Mesenchymal stem cell (in vitro differentiated cells and primary cell): ENCODE measurements at regions not wholly inside any gene's neighbourhood (a gene's known extent, or its start where the extent isn't known, plus 50 kb on each side); places are given as distances from the start of the nearest gene placed in this dataset.

ENCODE experiments used
- DNase-seq: peaks from one replicate; pipeline ENCODE4 v3.0.0-alpha.2; 2013
- H2AFZ ChIP-seq: one replicate; pipeline ENCODE4 v1.6.1; 2013; ENCODE audit warnings: low read depth, mild to moderate bottlenecking, control low read depth, inconsistent platforms, low read length, moderate library complexity
- H2AK5ac ChIP-seq: 2 replicates; pipeline ENCODE4 v1.6.1; 2013; ENCODE audit warnings: low read length, moderate library complexity, mild to moderate bottlenecking, inconsistent platforms; ENCODE audit not compliant: severe bottlenecking
- H2BK120ac ChIP-seq: one replicate; pipeline ENCODE4 v1.6.1; 2013; ENCODE audit warnings: low read depth, mild to moderate bottlenecking, inconsistent platforms, low read length, moderate library complexity
- H2BK12ac ChIP-seq, 2 experiments: one replicate each; pipeline ENCODE4 v1.6.1; 2013; ENCODE audit warnings: inconsistent platforms in 2 of 2, low read length in 2 of 2, mild to moderate bottlenecking in 2 of 2, moderate library complexity in 2 of 2, control low read depth in 1 of 2
- H2BK15ac ChIP-seq: one replicate; pipeline ENCODE4 v1.6.1; 2013; ENCODE audit warnings: mild to moderate bottlenecking, low read depth, inconsistent platforms; ENCODE audit not compliant: poor library complexity, severe bottlenecking
- H2BK5ac ChIP-seq: 2 replicates; pipeline ENCODE4 v1.6.1; 2013; ENCODE audit warnings: low read depth, mild to moderate bottlenecking, low read length, control low read depth, inconsistent platforms; ENCODE audit not compliant: poor library complexity, severe bottlenecking
- H3K14ac ChIP-seq, 2 experiments: one replicate each; pipeline ENCODE4 v1.6.1; 2013; ENCODE audit warnings: inconsistent platforms in 2 of 2, low read length in 2 of 2, control low read depth in 1 of 2, mild to moderate bottlenecking in 1 of 2, moderate library complexity in 1 of 2
- H3K18ac ChIP-seq, 2 experiments: one replicate each; pipeline ENCODE4 v1.6.1; 2013; ENCODE audit warnings: inconsistent platforms in 2 of 2, low read length in 2 of 2, control low read depth in 1 of 2, low read depth in 1 of 2, mild to moderate bottlenecking in 1 of 2
- H3K23ac ChIP-seq, 2 experiments: one replicate each; pipeline ENCODE4 v1.6.1; 2013; ENCODE audit warnings: inconsistent platforms in 2 of 2, low read length in 2 of 2, mild to moderate bottlenecking in 2 of 2, moderate library complexity in 2 of 2, control low read depth in 1 of 2
- H3K27ac ChIP-seq: 2 replicates; pipeline ENCODE4 v1.5.1; 2013; ENCODE audit warnings: mild to moderate bottlenecking, moderate library complexity, low read length, control low read depth, inconsistent platforms; ENCODE audit not compliant: poor library complexity, severe bottlenecking
- H3K27me3 ChIP-seq, 2 experiments: 2 replicates each; pipeline versions ENCODE4 v1.6.1 to v1.7.0; 2013; ENCODE audit warnings: low read length in 2 of 2, mild to moderate bottlenecking in 2 of 2, moderate library complexity in 2 of 2, control low read depth in 1 of 2, inconsistent platforms in 1 of 2; ENCODE audit not compliant: control insufficient read depth in 1 of 2, insufficient read depth in 1 of 2
- H3K36me3 ChIP-seq, 2 experiments: 2 replicates each; pipeline versions ENCODE4 v1.6.1 to v1.7.0; 2013; ENCODE audit warnings: low read length in 2 of 2, control low read depth in 1 of 2, inconsistent platforms in 1 of 2, low read depth in 1 of 2, mild to moderate bottlenecking in 1 of 2; ENCODE audit not compliant: insufficient read depth in 2 of 2, control insufficient read depth in 1 of 2
- H3K4ac ChIP-seq, 2 experiments: one replicate each; pipeline ENCODE4 v1.6.1; 2013; ENCODE audit warnings: inconsistent platforms in 2 of 2, low read length in 2 of 2, mild to moderate bottlenecking in 2 of 2, moderate library complexity in 2 of 2, control low read depth in 1 of 2, low read depth in 1 of 2
- H3K4me1 ChIP-seq: 2 replicates; pipeline ENCODE4 v1.6.1; 2013; ENCODE audit warnings: low read depth, low read length, control low read depth; ENCODE audit not compliant: control insufficient read depth, insufficient read depth
- H3K4me2 ChIP-seq: 2 replicates; pipeline ENCODE4 v1.6.1; 2013; ENCODE audit warnings: low read length, mild to moderate bottlenecking, inconsistent platforms; ENCODE audit not compliant: poor library complexity, severe bottlenecking
- H3K4me3 ChIP-seq, 2 experiments: 2 replicates each; pipeline versions ENCODE4 v1.5.1 to v1.7.0; 2013; ENCODE audit warnings: low read length in 2 of 2, mild to moderate bottlenecking in 2 of 2, control low read depth in 1 of 2, low read depth in 1 of 2; ENCODE audit not compliant: insufficient read depth in 1 of 2
- H3K79me1 ChIP-seq: replicated peaks from 2 replicates; pipeline ENCODE4 v1.6.1; 2013; ENCODE audit warnings: mild to moderate bottlenecking, control low read depth, low read length, inconsistent platforms; ENCODE audit not compliant: poor library complexity, severe bottlenecking
- H3K9ac ChIP-seq: 2 replicates; pipeline ENCODE4 v1.7.0; 2013; ENCODE audit warnings: mild to moderate bottlenecking, low read length, moderate library complexity
- H3K9me3 ChIP-seq: 2 replicates; pipeline ENCODE4 v1.7.0; 2013; ENCODE audit warnings: mild to moderate bottlenecking, low read length; ENCODE audit not compliant: control insufficient read depth
- H4K8ac ChIP-seq: one replicate; pipeline ENCODE4 v1.6.1; 2013; ENCODE audit warnings: inconsistent platforms, mild to moderate bottlenecking, low read length, moderate library complexity
- H4K91ac ChIP-seq: one replicate; pipeline ENCODE4 v1.6.1; 2013; ENCODE audit warnings: mild to moderate bottlenecking, low read length, inconsistent platforms
- WGBS: methylation state at CpG from one replicate; pipeline ENCODE4 v1.1.7; 2013; ENCODE audit warnings: mixed read lengths; 5-methylcytosine and 5-hydroxymethylcytosine counted together

DNA sequence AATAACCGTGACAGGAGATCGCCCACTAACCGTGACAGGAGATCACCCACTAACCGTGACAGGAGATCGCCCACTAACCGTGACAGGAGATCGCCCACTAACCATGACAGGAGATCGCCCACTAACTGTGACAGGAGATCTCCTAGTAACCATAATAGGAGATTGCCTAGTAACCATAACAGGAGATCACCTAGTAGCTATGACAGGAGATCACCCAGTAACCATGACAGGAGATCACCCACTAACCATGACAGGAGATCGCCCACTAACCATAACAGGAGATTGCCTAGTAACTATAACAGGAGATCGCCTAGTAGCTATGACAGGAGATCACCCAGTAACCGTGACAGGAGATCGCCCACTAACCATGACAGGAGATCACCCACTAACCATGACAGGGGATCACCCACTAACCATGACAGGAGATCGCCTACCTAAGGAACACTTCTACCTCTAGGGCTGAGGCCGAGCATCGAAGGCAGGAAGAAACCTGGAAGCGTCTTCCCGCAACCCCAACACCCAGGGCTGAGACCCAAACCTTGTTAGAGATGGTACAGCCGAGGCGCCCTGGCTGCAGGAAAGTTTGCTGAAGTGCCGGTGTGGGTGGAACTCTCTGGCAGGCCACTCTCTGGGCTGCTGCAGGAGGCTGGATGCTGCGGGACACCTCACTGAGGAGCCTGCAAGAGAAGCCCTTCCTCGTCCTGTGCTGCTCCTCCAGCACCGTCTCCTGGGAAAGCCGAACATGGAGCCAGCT, 67.5 kb upstream of the THY1 start:
- Histone ChIP-seq H2BK120ac (no peak overlapping the region), H3K23ac (no peak overlapping the region), H3K9ac (no peak overlapping the region), H3K27me3 (peaks cover 35 to 70% of the 10 kb centered on the region in 2 experiments), H3K4me2 (no peak overlapping the region), H3K4me1 (no peaks in the 10 kb centered on the region), H2AFZ (no peak overlapping the region), H2BK12ac (no peak overlapping the region), H4K91ac (no peak overlapping the region), H3K9me3 (no peaks in the 10 kb centered on the region), H3K18ac (no peak overlapping the region), H2BK15ac (no peak overlapping the region), H3K79me1 (no peaks in the 10 kb centered on the region), H2AK5ac (no peak overlapping the region), H3K27ac (no peak overlapping the region), H3K36me3 (no peaks in the 10 kb centered on the region), H4K8ac (no peak overlapping the region), H3K4ac (no peak overlapping the region), H3K14ac (no peak overlapping the region), H3K4me3 (no peak overlapping the region), H2BK5ac (no peak overlapping the region)
- 92% methylated on average over 24 of the region's 24 CpGs for WGBS
- no peak for DNase-seq

- Histone ChIP-seq H3K4me1 (peaks cover 2% of the 10 kb centered on the region), H2BK120ac (no peak overlapping the region), H2BK5ac (no peak overlapping the region), H3K4me3 (no peak overlapping the region), H4K8ac (no peak overlapping the region), H2BK12ac (no peak overlapping the region), H3K4ac (no peak overlapping the region), H3K27ac (no peak overlapping the region), H3K9ac (no peak overlapping the region), H2AK5ac (no peak overlapping the region), H2AFZ (no peak overlapping the region), H3K27me3 (peaks cover 36 to 65% of the 10 kb centered on the region in 2 experiments), H2BK15ac (no peak overlapping the region), H3K79me1 (no peaks in the 10 kb centered on the region), H3K23ac (no peak overlapping the region), H3K14ac (no peak overlapping the region), H3K4me2 (no peak overlapping the region), H3K9me3 (no peaks in the 10 kb centered on the region), H3K36me3 (no peaks in the 10 kb centered on the region), H3K18ac (no peak overlapping the region), H4K91ac (no peak overlapping the region)
- no peak for DNase-seq
- WGBS, result 66% methylated on average over 3 of the region's 3 CpGs
Measured at GRCh38 chr11:119489087-119489486, 66.1 kb upstream of the THY1 start.

GRCh38 chr11:119488256-119488995, 65.5 kb upstream of the THY1 start:
- H3K14ac ChIP-seq, result no peak overlapping the region
- no peak overlapping the region for H3K27ac ChIP-seq
- H2BK15ac ChIP-seq, result no peak overlapping the region
- no peaks in the 10 kb centered on the region for H3K79me1 ChIP-seq
- no peak overlapping the region for H2BK5ac ChIP-seq
- H3K36me3 ChIP-seq, result no peaks in the 10 kb centered on the region
- no peak for DNase-seq
- no peak overlapping the region for H2BK120ac ChIP-seq
- H3K23ac ChIP-seq, result no peak overlapping the region
- H4K8ac ChIP-seq, result no peak overlapping the region
- no peak overlapping the region for H2AK5ac ChIP-seq
- H3K4ac ChIP-seq, result no peak overlapping the region
- no peaks in the 10 kb centered on the region for H3K9me3 ChIP-seq
- no peak overlapping the region for H3K18ac ChIP-seq
- H3K9ac ChIP-seq, result no peak overlapping the region
- H2BK12ac ChIP-seq, result no peak overlapping the region
- no peak overlapping the region for H3K4me3 ChIP-seq
- H3K27me3 ChIP-seq, result peaks cover 36 to 62% of the 10 kb centered on the region in 2 experiments
- H2AFZ ChIP-seq, result no peak overlapping the region
- WGBS, result 65% methylated on average over 9 of the region's 9 CpGs
- H3K4me2 ChIP-seq, result no peak overlapping the region
- no peak overlapping the region for H4K91ac ChIP-seq
- peaks cover 2% of the 10 kb centered on the region for H3K4me1 ChIP-seq

DNA sequence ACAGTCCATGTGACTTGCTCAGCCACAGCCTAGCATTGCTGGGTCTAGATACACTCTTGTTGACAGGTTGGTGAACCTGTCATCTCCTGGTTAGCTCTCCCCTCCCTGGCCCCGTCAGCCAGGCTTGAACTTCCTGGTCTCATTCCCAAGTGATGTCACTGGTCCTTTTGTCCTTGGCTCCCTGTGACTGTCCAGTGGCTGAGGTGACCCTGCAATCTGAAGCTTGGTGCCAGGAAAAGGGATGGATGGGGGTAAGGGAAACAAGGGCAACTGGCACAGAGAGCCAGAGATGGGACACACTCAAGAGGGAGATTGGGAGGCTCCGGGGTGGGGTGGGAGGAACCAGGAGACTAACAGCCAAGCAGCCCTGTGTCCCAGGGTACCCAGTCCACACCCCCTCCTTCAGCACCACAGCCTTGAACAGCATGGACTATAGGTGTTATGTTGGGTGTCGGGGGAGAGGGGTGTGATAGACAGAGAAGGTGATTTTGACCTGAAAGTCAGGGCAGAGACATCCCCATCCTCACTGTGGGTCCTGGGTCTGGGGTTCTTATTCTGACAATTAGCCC, 63.8 kb upstream of the THY1 start:
- Histone ChIP-seq H3K4ac (no peak overlapping the region), H3K9me3 (no peaks in the 10 kb centered on the region), H2BK15ac (no peak overlapping the region), H4K91ac (no peak overlapping the region), H3K79me1 (no peaks in the 10 kb centered on the region), H3K27ac (no peak overlapping the region), H2AFZ (no peak overlapping the region), H2AK5ac (no peak overlapping the region), H3K4me3 (no peak overlapping the region), H3K14ac (no peak overlapping the region), H3K9ac (no peak overlapping the region), H3K23ac (no peak overlapping the region), H2BK12ac (no peak overlapping the region), H2BK5ac (no peak overlapping the region), H3K4me1 (peaks cover 2% of the 10 kb centered on the region), H3K4me2 (no peak overlapping the region), H4K8ac (no peak overlapping the region), H3K18ac (no peak overlapping the region), H2BK120ac (no peak overlapping the region), H3K27me3 (peaks cover 47 to 74% of the 10 kb centered on the region in 2 experiments), H3K36me3 (no peaks in the 10 kb centered on the region)
- 50% methylated on average over 2 of the region's 3 CpGs for WGBS
- no peak for DNase-seq
